Activated CD4-positive, alpha-beta T cell treated with anti-CD3 and anti-CD28 coated beads for 36 hours (primary cell): ENCODE measurements at regions not wholly inside any gene's neighbourhood (a gene's known extent, or its start where the extent isn't known, plus 50 kb on each side); places are given as distances from the start of the nearest gene placed in this dataset.
A peak's percentile ranks its signal among the peaks of the same experiment; 100 is the strongest.

Experiments used
- ATAC-seq: fragments of 200-7000 bp; cut with Tn5 transposase; one replicate; pipeline ENCODE4 v1.10.0; 2021; ENCODE audit warnings: mild to moderate bottlenecking, moderate library complexity
- CTCF ChIA-PET: fragments of 350-600 bp; sonication (Branson Sonifier 250); formaldehyde crosslinking; loops from one replicate; lab custom pipeline; 2021; ENCODE audit warnings: antibody characterized with exemption; lab: Charles Lee
- POLR2A ChIA-PET: fragments of 350-600 bp; sonication (Branson Sonifier 250); formaldehyde crosslinking; loops from one replicate; lab custom pipeline; 2021; ENCODE audit warnings: antibody characterized with exemption, inconsistent platforms; lab: Charles Lee
- DNase-seq: peaks from one replicate; pipeline ENCODE4 v3.0.0-alpha.2; 2020
- H3K27ac Mint-ChIP-seq: one replicate; pipeline ENCODE4 v1.8.0; 2021; ENCODE audit warnings: mixed read lengths
- H3K27me3 Mint-ChIP-seq: one replicate; pipeline ENCODE4 v1.8.0; 2021; ENCODE audit warnings: mixed read lengths
- H3K36me3 Mint-ChIP-seq: one replicate; pipeline ENCODE4 v1.8.0; 2021; ENCODE audit warnings: low read depth, mixed read lengths
- H3K4me1 Mint-ChIP-seq: one replicate; pipeline ENCODE4 v1.8.0; 2021; ENCODE audit warnings: mixed read lengths
- H3K4me3 Mint-ChIP-seq: one replicate; pipeline ENCODE4 v1.8.0; 2021; ENCODE audit warnings: mild to moderate bottlenecking, moderate library complexity, mixed read lengths
- H3K9me3 Mint-ChIP-seq: one replicate; pipeline ENCODE4 v1.8.0; 2021; ENCODE audit warnings: low read depth, mixed read lengths
- intact Hi-C, 2 experiments: fragments of 100-400 bp; cut with DNase I in 1 of 2; cut with micrococcal nuclease in 1 of 2; formaldehyde crosslinking; loops; one replicate each; pipeline versions ENCODE4 v1.14.2 to v1.15.1; 2022 to 2024; cut with DNase I, micrococcal nuclease

DNA sequence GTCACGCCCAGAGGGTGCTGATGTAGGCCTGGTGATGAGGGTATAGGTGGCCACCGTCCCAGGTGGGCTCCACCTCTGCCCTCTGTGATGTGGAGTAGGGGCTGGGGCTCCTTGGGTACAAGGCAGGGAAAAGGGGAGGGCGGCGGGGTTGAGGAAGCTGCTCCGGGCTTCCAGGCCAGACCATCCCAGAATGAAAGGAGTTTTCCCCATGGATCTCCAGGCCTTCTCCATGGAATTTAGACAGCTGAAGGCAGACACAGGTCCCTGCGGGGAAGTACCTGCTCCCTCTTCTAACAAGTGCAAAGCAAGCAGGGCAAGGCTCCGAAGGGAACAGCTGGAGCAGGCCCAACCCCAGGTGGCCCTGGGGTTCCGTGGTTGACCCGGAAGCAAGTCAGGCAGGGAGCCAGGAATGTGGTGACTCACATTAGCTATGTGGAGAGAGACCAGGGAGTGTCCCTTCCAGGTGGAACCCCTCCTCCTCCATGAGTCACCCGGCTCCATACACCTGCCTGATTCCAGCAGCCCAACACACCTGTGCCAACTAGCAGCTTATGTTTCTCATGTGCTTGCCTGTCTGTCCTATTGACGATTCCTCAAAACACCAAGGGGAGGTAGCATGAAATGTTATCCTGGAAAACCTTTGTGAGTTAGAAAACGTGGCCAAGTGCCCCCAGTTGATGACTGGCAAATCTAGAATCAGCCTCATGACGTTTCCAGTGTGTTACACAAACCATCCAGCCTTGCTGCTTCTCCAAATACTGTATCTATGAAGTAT lies 59.7 kb upstream of the SNX9 start:
- ChIA-PET POLR2A (interaction anchor here (0.6 to 2.2 kb wide), 7 partner anchors 8 to 1231 kb away, joined by 3 to 25 read pairs (median 5); no protein-coding TSS in a partner anchor), CTCF (interaction anchor here (0.6 to 1.7 kb wide), 12 partner anchors 9 to 304 kb away, joined by 3 to 8 read pairs (median 4); no protein-coding TSS in a partner anchor)
- no peak overlapping the region for H3K4me3 Mint-ChIP-seq
- no peaks in the 10 kb centered on the region for H3K36me3 Mint-ChIP-seq
- ATAC-seq (no peak), DNase-seq (peak; percentile 58)
- intact Hi-C loops = loop anchor here (5.0 to 10.0 kb wide), 10 partner anchors 96 to 1091 kb away; no protein-coding TSS in a partner anchor
- no peaks in the 10 kb centered on the region for H3K9me3 Mint-ChIP-seq
- peaks cover 88% of the 10 kb centered on the region for H3K4me1 Mint-ChIP-seq
- H3K27me3 Mint-ChIP-seq = peaks cover 5% of the 10 kb centered on the region
- H3K27ac Mint-ChIP-seq = peak overlapping the region; percentile 91

DNA sequence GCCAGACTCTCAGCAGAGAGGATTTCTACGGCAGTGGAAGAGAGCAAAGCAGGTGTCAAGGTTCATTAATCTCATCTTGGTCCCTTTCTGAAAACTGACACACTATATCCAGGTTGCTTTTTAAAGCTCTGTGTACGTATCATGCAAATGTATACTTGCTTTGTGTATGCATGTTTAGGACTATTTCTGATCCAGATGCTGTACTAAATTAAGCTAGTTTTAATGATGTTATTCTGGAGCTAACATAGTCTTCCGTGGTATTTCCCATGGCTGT lies 59.2 kb upstream of the SNX9 start:
- no peak for ATAC-seq
- Mint-ChIP-seq H3K4me1 (peaks cover 87% of the 10 kb centered on the region), H3K4me3 (peak overlapping the region; percentile 41), H3K36me3 (no peaks in the 10 kb centered on the region), H3K27me3 (peaks cover 2% of the 10 kb centered on the region), H3K27ac (peak overlapping the region; percentile 91), H3K9me3 (no peaks in the 10 kb centered on the region)
- no peak for DNase-seq
- intact Hi-C loops = loop anchor here (1.0 to 10.0 kb wide), 20 partner anchors 9 to 1091 kb away; no protein-coding TSS in a partner anchor
- CTCF ChIA-PET = interaction anchor here (0.6 to 3.3 kb wide), 15 partner anchors 7 to 304 kb away, joined by 3 to 29 read pairs (median 4); no protein-coding TSS in a partner anchor
- POLR2A ChIA-PET = interaction anchor here (0.8 to 2.2 kb wide), 10 partner anchors 9 to 335 kb away, joined by 3 to 25 read pairs (median 4); no protein-coding TSS in a partner anchor

DNA sequence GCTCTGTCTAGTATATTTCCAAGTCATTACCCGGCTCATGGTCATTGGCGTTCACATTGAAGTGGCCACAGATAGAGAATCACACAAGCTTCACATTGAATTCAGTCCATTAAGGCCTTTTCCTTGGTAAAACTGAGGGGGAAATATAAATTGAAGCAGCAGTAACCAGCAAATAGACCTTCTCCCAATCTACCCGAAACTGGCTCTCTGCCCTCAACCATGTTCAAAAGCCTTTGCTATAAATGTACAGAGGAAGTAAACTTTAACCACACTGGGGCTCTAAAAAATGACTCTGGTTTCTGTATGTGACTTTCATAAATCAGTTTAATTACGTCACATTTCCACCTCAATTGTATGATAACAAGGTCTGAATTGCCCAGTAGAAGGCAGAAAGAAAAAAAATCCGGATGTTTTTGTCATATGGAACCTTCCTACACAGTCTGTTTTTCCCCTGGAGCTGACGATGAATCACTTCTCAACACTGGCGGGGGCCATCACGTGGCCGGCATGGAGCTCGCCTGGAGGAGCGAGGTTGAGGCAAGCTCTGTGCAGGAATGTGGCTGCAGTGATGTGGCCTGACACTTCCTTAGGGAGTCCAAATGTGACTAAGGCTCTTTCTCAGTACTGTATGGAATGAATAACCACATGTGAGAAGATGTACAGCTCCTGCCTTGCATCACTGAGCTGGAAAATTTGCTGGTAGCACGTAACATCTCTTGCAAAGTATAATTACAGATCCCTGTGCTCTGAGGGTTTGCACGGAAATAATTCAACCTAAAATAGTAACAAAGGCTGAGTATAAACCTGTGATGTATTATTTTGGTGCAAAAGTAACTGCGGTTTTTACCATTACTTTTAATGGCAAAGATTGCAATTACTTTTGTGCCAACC lies 58.6 kb upstream of the SNX9 start:
- ChIA-PET POLR2A (interaction anchor here (0.6 to 2.2 kb wide), 13 partner anchors 9 to 335 kb away, joined by 3 to 25 read pairs (median 4); no protein-coding TSS in a partner anchor), CTCF (interaction anchor here (0.6 to 3.3 kb wide), 18 partner anchors 8 to 651 kb away, joined by 3 to 29 read pairs (median 4); no protein-coding TSS in a partner anchor)
- Mint-ChIP-seq H3K27me3 (peaks cover 2% of the 10 kb centered on the region), H3K36me3 (no peaks in the 10 kb centered on the region), H3K4me1 (peaks cover 87% of the 10 kb centered on the region), H3K27ac (peak overlapping the region; percentile 91), H3K4me3 (peak overlapping the region; percentile 41), H3K9me3 (no peaks in the 10 kb centered on the region)
- peak; percentile 93 for DNase-seq
- ATAC-seq = peak; percentile 69
- intact Hi-C loops = loop anchor here (1.0 to 10.0 kb wide), 20 partner anchors 9 to 1090 kb away; no protein-coding TSS in a partner anchor

DNA sequence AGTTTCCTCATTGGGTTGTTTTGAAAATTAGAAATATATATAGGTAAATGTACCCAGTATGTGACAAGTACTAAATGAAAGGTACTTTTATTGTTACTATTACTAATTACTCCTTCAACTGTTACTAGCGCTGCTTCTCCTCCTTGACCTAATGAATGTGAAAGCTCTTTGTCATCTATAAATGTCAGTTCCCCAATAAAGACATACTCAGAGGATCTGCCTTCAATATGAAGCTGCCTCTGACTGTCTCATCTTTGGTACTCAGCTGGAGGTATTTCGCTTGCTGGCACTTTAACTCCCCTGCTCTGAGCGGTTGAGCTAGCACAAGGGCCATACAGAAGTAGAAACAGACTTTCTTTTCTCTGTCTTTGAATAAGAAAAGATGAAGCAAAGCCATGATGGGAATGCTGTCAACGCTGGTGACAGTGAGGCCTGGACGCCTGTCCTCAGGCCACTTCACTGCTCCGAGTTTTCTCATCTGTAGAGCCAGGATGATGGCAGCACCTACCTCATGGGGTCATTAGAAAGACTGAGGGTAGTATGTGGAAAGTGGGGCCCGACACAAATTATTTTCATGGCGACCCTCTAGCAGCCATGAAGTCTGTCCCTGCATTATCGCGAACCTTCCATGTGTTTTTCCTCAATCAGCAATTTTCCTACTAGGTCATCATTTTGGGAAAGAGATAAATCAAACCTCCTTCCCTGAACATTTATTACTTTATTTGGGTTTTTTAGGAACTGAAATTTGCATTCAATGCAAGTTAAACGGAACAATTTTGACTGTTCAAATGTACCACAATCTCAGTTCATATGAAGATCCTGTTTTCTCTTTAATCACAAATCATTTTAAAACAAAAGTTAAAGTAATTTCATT lies 55.9 kb upstream of the SNX9 start:
- H3K27ac Mint-ChIP-seq = no peak overlapping the region
- intact Hi-C loops = loop anchor here in 1 of 2 experiments (10.0 kb wide), 1 partner anchor 1088 kb away; no protein-coding TSS in a partner anchor

DNA sequence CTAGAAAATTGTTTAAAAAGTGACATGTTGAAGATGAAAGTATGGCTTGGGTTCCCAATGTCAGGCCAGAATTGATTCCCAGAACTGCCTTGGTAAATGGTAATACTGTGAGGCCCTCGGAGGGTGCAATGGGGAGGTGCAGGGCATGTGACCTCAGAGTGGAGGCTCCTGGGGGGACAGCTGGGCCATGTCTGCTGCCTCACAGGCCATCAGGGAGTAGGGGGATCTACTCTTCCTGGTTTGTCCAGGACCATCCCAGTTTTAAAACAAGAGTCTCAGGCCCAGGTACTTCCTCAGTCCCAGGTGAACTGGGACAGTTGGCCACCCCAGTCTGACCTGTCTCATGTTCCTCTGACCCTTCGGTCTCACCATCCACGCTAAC lies 55.3 kb upstream of the SNX9 start:
- Mint-ChIP-seq H3K27ac (peak overlapping the region; percentile 75), H3K4me1 (peaks cover 74% of the 10 kb centered on the region), H3K36me3 (no peaks in the 10 kb centered on the region), H3K9me3 (no peaks in the 10 kb centered on the region), H3K27me3 (peaks cover 3% of the 10 kb centered on the region), H3K4me3 (no peak overlapping the region)
- DNase-seq = no peak
- POLR2A ChIA-PET = no interaction called here
- no peak for ATAC-seq
- CTCF ChIA-PET = no interaction called here
- intact Hi-C loops = loop anchor here in 1 of 2 experiments (10.0 kb wide), 1 partner anchor 1087 kb away; no protein-coding TSS in a partner anchor

More for the DNA sequence above, 55.9 kb upstream of the SNX9 start:
- no peaks in the 10 kb centered on the region for H3K9me3 Mint-ChIP-seq
- peaks cover 75% of the 10 kb centered on the region for H3K4me1 Mint-ChIP-seq
- POLR2A ChIA-PET = interaction anchor here (0.8 kb wide), 1 partner anchor 11 kb away, joined by 5 read pairs; no protein-coding TSS in a partner anchor
- CTCF ChIA-PET = interaction anchor here (0.6 to 3.3 kb wide), 2 partner anchors 11 to 108 kb away, joined by 3 to 29 read pairs; no protein-coding TSS in a partner anchor
- ATAC-seq = no peak
- no peak overlapping the region for H3K4me3 Mint-ChIP-seq
- H3K27me3 Mint-ChIP-seq = no peaks in the 10 kb centered on the region
- H3K36me3 Mint-ChIP-seq = no peaks in the 10 kb centered on the region
- DNase-seq = no peak

DNA sequence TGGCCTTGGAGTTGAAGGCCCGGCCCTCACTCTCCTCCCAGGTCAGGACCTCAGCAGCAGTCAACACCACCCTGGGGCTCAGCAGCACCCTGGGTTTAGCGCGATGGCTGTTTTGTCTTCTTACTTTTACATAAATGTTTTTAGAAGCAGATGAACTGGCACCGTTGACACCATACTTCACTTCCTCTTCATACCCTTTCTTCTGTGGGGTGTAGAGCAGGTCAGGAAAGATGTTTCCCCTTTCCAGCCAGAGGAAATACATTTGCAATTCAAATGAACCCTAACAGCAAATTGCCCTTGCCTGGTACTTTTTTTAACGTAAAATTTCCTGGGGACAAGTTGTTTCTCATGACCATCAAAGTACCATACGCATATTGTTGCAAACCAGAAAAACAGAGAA lies 54.7 kb upstream of the SNX9 start:
- ATAC-seq (no peak), DNase-seq (peak; percentile 19)
- Mint-ChIP-seq H3K4me3 (no peak overlapping the region), H3K9me3 (peaks cover under 1% of the 10 kb centered on the region), H3K36me3 (no peaks in the 10 kb centered on the region), H3K4me1 (peaks cover 72% of the 10 kb centered on the region), H3K27me3 (peaks cover 4% of the 10 kb centered on the region), H3K27ac (peak overlapping the region; percentile 75)
- POLR2A ChIA-PET = interaction anchor here (1.9 kb wide), 1 partner anchor 54 kb away, joined by 4 read pairs; no protein-coding TSS in a partner anchor
- CTCF ChIA-PET = interaction anchor here (1.1 to 4.5 kb wide), 2 partner anchors 11 to 60 kb away, joined by 3 to 30 read pairs; no protein-coding TSS in a partner anchor
- intact Hi-C loops = loop anchor here in 1 of 2 experiments (10.0 kb wide), 1 partner anchor 1086 kb away; no protein-coding TSS in a partner anchor

DNA sequence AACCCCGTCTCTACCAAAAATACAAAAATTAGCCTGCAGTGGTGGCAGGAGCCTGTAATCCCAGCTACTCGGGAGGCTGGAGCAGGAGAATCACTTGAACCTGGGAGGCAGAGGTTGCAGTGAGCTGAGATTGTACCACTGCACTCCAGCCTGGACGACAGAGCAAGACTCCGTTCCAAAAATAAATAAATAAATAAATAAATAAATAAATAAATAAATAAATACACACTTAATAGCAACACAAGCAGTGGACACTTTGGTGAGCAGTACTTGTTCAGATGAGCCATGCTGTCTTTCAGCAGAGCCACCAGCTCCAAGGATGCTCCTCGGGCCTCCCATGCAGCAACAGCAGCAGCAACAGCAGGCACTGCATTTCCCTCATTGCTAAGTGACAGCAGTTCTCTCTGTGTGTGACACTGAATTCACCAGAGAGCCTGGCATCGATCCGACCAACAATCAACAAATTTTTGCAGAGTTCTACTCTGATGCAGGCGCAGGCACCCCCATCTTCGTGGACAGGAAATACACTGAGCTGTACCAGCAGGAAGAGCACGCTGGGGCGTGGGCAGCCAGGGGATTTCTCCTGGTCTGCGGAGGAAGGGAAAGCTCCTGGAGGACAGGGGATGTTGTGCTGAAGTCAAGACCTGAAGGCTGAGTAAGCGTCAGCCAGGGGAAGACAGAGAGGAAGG lies 54.0 kb upstream of the SNX9 start:
- H3K4me3 Mint-ChIP-seq = peak overlapping the region; percentile 11

DNA sequence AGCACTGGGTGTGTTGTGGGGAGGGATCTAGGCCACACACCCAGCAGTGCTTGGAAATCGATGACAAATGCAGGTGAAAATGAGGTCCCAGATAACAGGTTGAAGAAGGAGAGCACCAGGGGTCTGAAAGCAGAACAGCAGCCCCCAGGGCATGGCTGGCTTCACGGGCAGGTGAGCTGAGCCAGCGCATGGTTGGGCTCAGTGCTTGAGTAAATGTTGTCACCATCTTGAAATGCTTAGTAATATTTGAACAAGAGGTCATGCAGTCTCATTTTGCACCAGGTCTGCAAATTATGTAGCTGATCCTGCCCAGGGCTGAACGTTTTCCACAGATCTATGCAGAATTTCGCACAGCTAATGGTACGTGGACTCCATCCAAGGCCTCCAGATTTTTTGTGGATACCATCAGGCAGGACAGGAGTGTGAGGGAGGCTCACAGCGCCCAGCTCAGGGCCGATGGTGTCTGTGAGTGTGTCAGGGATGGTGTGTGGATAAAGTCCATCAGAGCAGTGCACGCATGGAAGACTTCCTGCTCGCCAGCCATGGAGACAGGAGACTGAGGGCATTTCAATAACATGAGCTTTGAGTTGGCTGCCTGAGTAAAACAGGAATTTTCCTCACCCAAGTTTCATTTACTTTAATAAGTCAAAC lies 53.1 kb upstream of the SNX9 start:
- Mint-ChIP-seq H3K9me3 (peaks cover 4% of the 10 kb centered on the region), H3K27me3 (peaks cover 7% of the 10 kb centered on the region), H3K4me3 (no peak overlapping the region), H3K4me1 (peaks cover 63% of the 10 kb centered on the region), H3K36me3 (no peaks in the 10 kb centered on the region), H3K27ac (peak overlapping the region; percentile 74)
- CTCF ChIA-PET = interaction anchor here (0.6 to 4.5 kb wide), 8 partner anchors 13 to 103 kb away, joined by 3 to 30 read pairs (median 4); no protein-coding TSS in a partner anchor
- ATAC-seq (peak; percentile 35), DNase-seq (peak; percentile 35)
- intact Hi-C loops = loop anchor here in 1 of 2 experiments (10.0 kb wide), 1 partner anchor 1085 kb away; no protein-coding TSS in a partner anchor
- POLR2A ChIA-PET = interaction anchor here (1.9 kb wide), 1 partner anchor 52 kb away, joined by 4 read pairs; no protein-coding TSS in a partner anchor

More for the DNA sequence above, 54.0 kb upstream of the SNX9 start:
- Mint-ChIP-seq H3K4me1 (peaks cover 72% of the 10 kb centered on the region), H3K9me3 (peaks cover 4% of the 10 kb centered on the region), H3K36me3 (no peaks in the 10 kb centered on the region), H3K27ac (peak overlapping the region; percentile 74), H3K27me3 (peaks cover 7% of the 10 kb centered on the region)
- peak; percentile 55 for DNase-seq
- ATAC-seq = peak; percentile 4
- ChIA-PET CTCF (interaction anchor here (0.7 to 4.5 kb wide), 5 partner anchors 12 to 454 kb away, joined by 3 to 30 read pairs (median 3); no protein-coding TSS in a partner anchor), POLR2A (interaction anchor here (0.6 to 1.9 kb wide), 2 partner anchors 53 to 1250 kb away, joined by 4 read pairs; no protein-coding TSS in a partner anchor)
- intact Hi-C loops = loop anchor here in 1 of 2 experiments (10.0 kb wide), 1 partner anchor 1086 kb away; no protein-coding TSS in a partner anchor

DNA sequence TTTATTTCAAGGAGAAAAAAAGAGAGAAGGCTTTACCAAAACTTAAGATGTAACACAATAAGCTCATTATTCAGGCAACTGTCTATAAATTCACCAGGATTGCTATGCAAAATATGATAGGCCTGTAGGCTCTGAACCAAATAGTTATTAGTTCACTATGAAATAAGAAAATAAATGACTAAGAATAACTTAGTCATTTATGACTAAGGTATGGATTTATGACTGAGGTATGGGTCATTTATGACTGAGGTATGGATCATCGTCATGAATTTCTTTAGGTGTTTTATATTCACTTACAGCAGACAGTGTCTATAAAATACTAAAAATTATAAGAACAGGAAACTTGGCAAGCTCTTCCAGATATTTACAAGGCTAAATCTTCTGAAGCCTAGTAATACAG lies 52.1 kb upstream of the SNX9 start:
- POLR2A ChIA-PET = interaction anchor here (0.5 to 1.1 kb wide), 3 partner anchors 9 to 29 kb away, joined by 3 to 4 read pairs (median 3); no protein-coding TSS in a partner anchor
- ATAC-seq (peak; percentile 65), DNase-seq (no peak)
- peaks cover 7% of the 10 kb centered on the region for H3K27me3 Mint-ChIP-seq
- no peak overlapping the region for H3K4me3 Mint-ChIP-seq
- H3K9me3 Mint-ChIP-seq = peaks cover 4% of the 10 kb centered on the region
- H3K27ac Mint-ChIP-seq = no peak overlapping the region
- H3K4me1 Mint-ChIP-seq = peaks cover 57% of the 10 kb centered on the region
- intact Hi-C loops = no loop called here
- CTCF ChIA-PET = interaction anchor here (0.7 to 4.5 kb wide), 6 partner anchors 9 to 152 kb away, joined by 3 to 30 read pairs (median 4); no protein-coding TSS in a partner anchor
- H3K36me3 Mint-ChIP-seq = no peaks in the 10 kb centered on the region
